Neuronal stem cell (in vitro differentiated cells): ENCODE measurements at regions not wholly inside any gene's neighbourhood (a gene's known extent, or its start where the extent isn't known, plus 50 kb on each side); places are given as distances from the start of the nearest gene placed in this dataset.

Source experiments
- DNase-seq: peaks from one replicate; pipeline ENCODE4 v3.0.0-alpha.2; 2013; ENCODE audit warnings: low spot score
- H2AFZ ChIP-seq: one replicate; pipeline ENCODE4 v1.6.1; 2013; ENCODE audit warnings: mild to moderate bottlenecking, low read length, inconsistent platforms
- H2AK5ac ChIP-seq: 2 replicates; pipeline ENCODE4 v1.6.1; 2013; ENCODE audit warnings: low read depth, mild to moderate bottlenecking, inconsistent platforms, low read length, moderate library complexity, mixed read lengths
- H2BK120ac ChIP-seq: 2 replicates; pipeline ENCODE4 v1.6.1; 2013; ENCODE audit warnings: low read depth, mild to moderate bottlenecking, inconsistent platforms, low read length, moderate library complexity, mixed read lengths
- H2BK12ac ChIP-seq: one replicate; pipeline ENCODE4 v1.6.1; 2013; ENCODE audit warnings: low read length, inconsistent platforms
- H2BK15ac ChIP-seq: 2 replicates; pipeline ENCODE4 v1.6.1; 2013; ENCODE audit warnings: mild to moderate bottlenecking, low read length, inconsistent platforms, mixed read lengths
- H2BK5ac ChIP-seq: one replicate; pipeline ENCODE4 v1.6.1; 2013; ENCODE audit warnings: inconsistent platforms, mild to moderate bottlenecking, low read length, moderate library complexity
- H3K14ac ChIP-seq: one replicate; pipeline ENCODE4 v1.6.1; 2013; ENCODE audit warnings: low read length, inconsistent platforms
- H3K18ac ChIP-seq: 2 replicates; pipeline ENCODE4 v1.6.1; 2013; ENCODE audit warnings: low read length, inconsistent platforms
- H3K23ac ChIP-seq: 2 replicates; pipeline ENCODE4 v1.6.1; 2013; ENCODE audit warnings: low read depth, mild to moderate bottlenecking, mixed read lengths, low read length, inconsistent platforms; ENCODE audit not compliant: poor library complexity
- H3K27ac ChIP-seq: replicated peaks from 3 replicates; pipeline ENCODE4 v1.5.1; 2013; ENCODE audit warnings: low read length, inconsistent platforms
- H3K27me3 ChIP-seq, 3 experiments: 2 replicates each; pipeline ENCODE4 v1.6.1; 2013; ENCODE audit warnings: low read length in 3 of 3, mild to moderate bottlenecking in 2 of 3, inconsistent platforms in 1 of 3, low read depth in 1 of 3, mixed read lengths in 1 of 3, moderate library complexity in 1 of 3; ENCODE audit not compliant: control insufficient read depth in 3 of 3, insufficient read depth in 3 of 3
- H3K36me3 ChIP-seq, 2 donors: replicated peaks in 1 of 2; 2 replicates each; pipeline ENCODE4 v1.6.1; 2013; ENCODE audit warnings: low read length in 2 of 2; ENCODE audit not compliant: control insufficient read depth in 2 of 2, insufficient read depth in 2 of 2
- H3K4ac ChIP-seq: 2 replicates; pipeline ENCODE4 v1.6.1; 2013; ENCODE audit warnings: inconsistent platforms, mild to moderate bottlenecking, low read length, moderate library complexity
- H3K4me1 ChIP-seq, 2 donors: 1 replicate in 1 of 2; 2 replicates in 1 of 2; pipeline ENCODE4 v1.6.1; 2013; ENCODE audit warnings: low read length in 2 of 2, low read depth in 1 of 2; ENCODE audit not compliant: control insufficient read depth in 2 of 2, insufficient read depth in 1 of 2
- H3K4me2 ChIP-seq: one replicate; pipeline ENCODE4 v1.6.1; 2013; ENCODE audit warnings: mild to moderate bottlenecking, low read length, inconsistent platforms; ENCODE audit not compliant: insufficient read depth, poor library complexity, severe bottlenecking
- H3K4me3 ChIP-seq, 2 donors: 2 replicates each; pipeline ENCODE4 v1.5.1; 2013; ENCODE audit warnings: low read length in 2 of 2, mild to moderate bottlenecking in 2 of 2, inconsistent platforms in 1 of 2, moderate library complexity in 1 of 2
- H3K79me1 ChIP-seq: one replicate; pipeline ENCODE4 v1.6.1; 2013; ENCODE audit warnings: low read depth, mild to moderate bottlenecking, inconsistent platforms, low read length, moderate library complexity
- H3K9ac ChIP-seq: one replicate; pipeline ENCODE4 v1.6.1; 2013; ENCODE audit warnings: mild to moderate bottlenecking, low read depth, low read length, inconsistent platforms; ENCODE audit not compliant: poor library complexity
- H3K9me3 ChIP-seq, 2 donors: replicated peaks in 1 of 2; 2 replicates each; pipeline versions ENCODE3 to v1.6.1; 2013; ENCODE audit warnings: low read length in 2 of 2, mild to moderate bottlenecking in 2 of 2, inconsistent platforms in 1 of 2, low read depth in 1 of 2, mixed read lengths in 1 of 2, moderate library complexity in 1 of 2; ENCODE audit not compliant: control insufficient read depth in 2 of 2, insufficient read depth in 1 of 2
- H4K8ac ChIP-seq: one replicate; pipeline ENCODE4 v1.6.1; 2013; ENCODE audit warnings: low read depth, mild to moderate bottlenecking, inconsistent platforms, low read length, moderate library complexity
- H4K91ac ChIP-seq: one replicate; pipeline ENCODE4 v1.6.1; 2013; ENCODE audit warnings: low read length, low read depth, mild to moderate bottlenecking, inconsistent platforms; ENCODE audit not compliant: poor library complexity
- WGBS, 2 donors: extraction: QIAGEN DNeasy Blood & Tissue Kit; methylation state at CpG; one replicate each; pipeline ENCODE4 v1.1.7; 2013; ENCODE audit warnings: missing lambda C conversion rate in 2 of 2, mixed read lengths in 1 of 2; ENCODE audit not compliant: insufficient read length in 2 of 2, insufficient replicate concordance in 1 of 2; ENCODE audit errors: extremely low coverage in 2 of 2; 5-methylcytosine and 5-hydroxymethylcytosine counted together

GRCh38 chr11:130792772-130793171, 123.5 kb downstream of the SNX19 start:
- Histone ChIP-seq H3K23ac (no peak overlapping the region), H4K91ac (no peak overlapping the region), H3K79me1 (no peaks in the 10 kb centered on the region), H3K4me2 (no peak overlapping the region), H2AFZ (no peak overlapping the region), H3K27ac (no peak overlapping the region), H2BK120ac (no peak overlapping the region), H3K36me3 (no peaks in the 10 kb centered on the region), H3K27me3 (peaks cover 0 to 2% (median 0%) of the 10 kb centered on the region in 3 experiments), H4K8ac (no peak overlapping the region), H2AK5ac (no peak overlapping the region), H3K9me3 (peaks cover 11 to 14% of the 10 kb centered on the region in 2 donors), H3K9ac (no peak overlapping the region), H3K4ac (no peak overlapping the region), H2BK15ac (no peak overlapping the region), H3K14ac (no peak overlapping the region), H3K4me3 (no peak overlapping the region), H3K4me1 (no peaks in the 10 kb centered on the region), H2BK5ac (no peak overlapping the region), H3K18ac (no peak overlapping the region), H2BK12ac (no peak overlapping the region)
- DNase-seq, result no peak

- H3K27me3 ChIP-seq, result peaks cover 0 to 2% (median 0%) of the 10 kb centered on the region in 3 experiments
- no peak overlapping the region for H3K9ac ChIP-seq
- H2BK12ac ChIP-seq, result no peak overlapping the region
- H3K79me1 ChIP-seq, result no peaks in the 10 kb centered on the region
- H3K18ac ChIP-seq, result no peak overlapping the region
- no peak overlapping the region for H2BK120ac ChIP-seq
- no peak overlapping the region for H3K4me2 ChIP-seq
- H3K23ac ChIP-seq, result no peak overlapping the region
- H3K36me3 ChIP-seq, result no peaks in the 10 kb centered on the region
- no peak overlapping the region for H2AK5ac ChIP-seq
- no peak overlapping the region for H2BK15ac ChIP-seq
- H4K91ac ChIP-seq, result no peak overlapping the region
- no peak overlapping the region for H2AFZ ChIP-seq
- H4K8ac ChIP-seq, result no peak overlapping the region
- WGBS, 2 donors, result no CpG with 5 or more reads among the region's 2 CpGs
- no peak overlapping the region for H3K4me3 ChIP-seq
- no peak for DNase-seq
- no peak overlapping the region for H3K14ac ChIP-seq
- no peak overlapping the region for H2BK5ac ChIP-seq
- no peaks in the 10 kb centered on the region for H3K9me3 ChIP-seq
- H3K4me1 ChIP-seq, result peaks cover 0 to 3% of the 10 kb centered on the region in 2 donors
- H3K27ac ChIP-seq, result no peak overlapping the region
- no peak overlapping the region for H3K4ac ChIP-seq
These were observed 119.5 kb downstream of the SNX19 start for GRCh38 chr11:130796828-130797227.

- Histone ChIP-seq H3K27ac (no peak overlapping the region), H3K4me1 (peaks cover 0 to 3% of the 10 kb centered on the region in 2 donors), H3K14ac (no peak overlapping the region), H2BK12ac (no peak overlapping the region), H2AFZ (no peak overlapping the region), H3K79me1 (no peaks in the 10 kb centered on the region), H3K27me3 (peaks cover 0 to 2% (median 0%) of the 10 kb centered on the region in 3 experiments), H4K8ac (no peak overlapping the region), H3K4me3 (no peak overlapping the region), H2BK120ac (no peak overlapping the region), H3K4ac (no peak overlapping the region), H4K91ac (no peak overlapping the region), H2AK5ac (no peak overlapping the region), H2BK5ac (no peak overlapping the region), H3K9me3 (no peaks in the 10 kb centered on the region), H3K18ac (no peak overlapping the region), H3K9ac (no peak overlapping the region), H3K36me3 (no peaks in the 10 kb centered on the region), H2BK15ac (no peak overlapping the region), H3K23ac (no peak overlapping the region), H3K4me2 (no peak overlapping the region)
- no CpG with 5 or more reads among the region's 3 CpGs for WGBS, 2 donors
- DNase-seq, result no peak
These were observed 118.0 kb downstream of the SNX19 start for GRCh38 chr11:130798280-130798679.

GRCh38 chr11:130798801-130799200, 117.5 kb downstream of the SNX19 start:
- no peak overlapping the region for H3K27ac ChIP-seq
- no peak overlapping the region for H3K23ac ChIP-seq
- no peak overlapping the region for H4K8ac ChIP-seq
- H3K27me3 ChIP-seq, result peaks cover 0 to 2% (median 0%) of the 10 kb centered on the region in 3 experiments
- H3K36me3 ChIP-seq, result no peaks in the 10 kb centered on the region
- DNase-seq, result no peak
- H2BK15ac ChIP-seq, result no peak overlapping the region
- H2AK5ac ChIP-seq, result no peak overlapping the region
- no peak overlapping the region for H2BK12ac ChIP-seq
- no peak overlapping the region for H3K18ac ChIP-seq
- H3K4me1 ChIP-seq, result peaks cover 0 to 3% of the 10 kb centered on the region in 2 donors
- no CpG with 5 or more reads among the region's 4 CpGs for WGBS, 2 donors
- no peak overlapping the region for H2BK120ac ChIP-seq
- H3K4me2 ChIP-seq, result no peak overlapping the region
- no peak overlapping the region for H2BK5ac ChIP-seq
- no peaks in the 10 kb centered on the region for H3K79me1 ChIP-seq
- H3K9me3 ChIP-seq, result no peaks in the 10 kb centered on the region
- H4K91ac ChIP-seq, result no peak overlapping the region
- no peak overlapping the region for H3K9ac ChIP-seq
- H3K4ac ChIP-seq, result no peak overlapping the region
- no peak overlapping the region for H3K14ac ChIP-seq
- H3K4me3 ChIP-seq, result no peak overlapping the region
- no peak overlapping the region for H2AFZ ChIP-seq
